GM12878 (cell line): ENCODE measurements at regions not wholly inside any gene's neighbourhood (a gene's known extent, or its start where the extent isn't known, plus 50 kb on each side); places are given as distances from the start of the nearest gene placed in this dataset.

ENCODE experiments used
- DPF2 ChIP-seq: fragments of 450-650 bp; IDR thresholded peaks from 2 replicates; pipeline ENCODE4 v1.6.1; 2017; ENCODE audit warnings: mild to moderate bottlenecking
- POLR2AphosphoS5 ChIP-seq: IDR thresholded peaks from 2 replicates; pipeline ENCODE4 v1.6.1; 2011; ENCODE audit warnings: mild to moderate bottlenecking, low read length, inconsistent platforms
- RAD21 ChIP-seq: IDR thresholded peaks from 2 replicates; pipeline ENCODE4 v1.6.1; 2011; ENCODE audit warnings: mild to moderate bottlenecking, low read depth, low read length, moderate library complexity; ENCODE audit not compliant: insufficient read depth
- SIX5 ChIP-seq: IDR thresholded peaks from 2 replicates; pipeline ENCODE4 v1.6.1; 2011; ENCODE audit warnings: mild to moderate bottlenecking, low read depth, low read length, moderate library complexity; ENCODE audit not compliant: severe bottlenecking
- TAF1 ChIP-seq: IDR thresholded peaks from 2 replicates; pipeline ENCODE4 v1.6.1; 2011; ENCODE audit warnings: mild to moderate bottlenecking, low read depth, low read length, borderline replicate concordance
- TCF7 ChIP-seq: IDR thresholded peaks from 2 replicates; pipeline ENCODE4 v1.6.1; 2014; ENCODE audit warnings: antibody characterized with exemption, borderline replicate concordance
- ZNF687 ChIP-seq: fragments of 450-650 bp; IDR thresholded peaks from 2 replicates; pipeline ENCODE4 v1.6.1; 2017; ENCODE audit warnings: mild to moderate bottlenecking, moderate library complexity

GRCh38 chr5:174799121-174799520 lies 74.7 kb downstream of the MSX2 start:
- TF ChIP-seq TCF7 (no peak), TAF1 (no peak), DPF2 (no peak), ZNF687 (no peak), POLR2AphosphoS5 (no peak), RAD21 (no peak), SIX5 (no peak)
